Activated CD8-positive, alpha-beta memory T cell treated with anti-CD3 and anti-CD28 coated beads, Interleukin-2, amount 50 U/mL, for 24 hours (primary cell): ENCODE measurements at regions not wholly inside any gene's neighbourhood (a gene's known extent, or its start where the extent isn't known, plus 50 kb on each side); places are given as distances from the start of the nearest gene placed in this dataset.

Experiments
- DNase-seq: peaks from one replicate; pipeline ENCODE4 v3.0.0-alpha.2; 2020; ENCODE audit errors: extremely low read depth

- no peak for DNase-seq
Observed at GRCh38 chr10:78934994-78935602, 133.7 kb upstream of the ZMIZ1 start.

GRCh38 chr10:78935697-78936407 lies 132.9 kb upstream of the ZMIZ1 start:
- no peak for DNase-seq

GRCh38 chr10:78936412-78937342 lies 132.1 kb upstream of the ZMIZ1 start:
- DNase-seq, result no peak

- DNase-seq, result no peak
Observed at GRCh38 chr10:78937393-78937792, 131.4 kb upstream of the ZMIZ1 start.

GRCh38 chr10:78937800-78938694 lies 130.7 kb upstream of the ZMIZ1 start:
- no peak for DNase-seq

- DNase-seq, result no peak
Observed at GRCh38 chr10:78938695-78939672, 129.8 kb upstream of the ZMIZ1 start.

GRCh38 chr10:78942091-78942501 lies 126.7 kb upstream of the ZMIZ1 start:
- no peak for DNase-seq

- DNase-seq, result no peak
Observed at GRCh38 chr10:78944723-78945312, 123.9 kb upstream of the ZMIZ1 start.

GRCh38 chr10:78945838-78946237 lies 122.9 kb upstream of the ZMIZ1 start:
- no peak for DNase-seq

GRCh38 chr10:78947226-78947625 lies 121.5 kb upstream of the ZMIZ1 start:
- DNase-seq, result no peak

- DNase-seq, result no peak
Observed at GRCh38 chr10:78947733-78948132, 121.0 kb upstream of the ZMIZ1 start.

- DNase-seq, result no peak
Observed at GRCh38 chr10:78948621-78949030, 120.1 kb upstream of the ZMIZ1 start.

GRCh38 chr10:78950656-78951587 lies 117.8 kb upstream of the ZMIZ1 start:
- no peak for DNase-seq

- no peak for DNase-seq
Observed at GRCh38 chr10:78952030-78952429, 116.7 kb upstream of the ZMIZ1 start.

GRCh38 chr10:78952686-78953085 lies 116.1 kb upstream of the ZMIZ1 start:
- no peak for DNase-seq

GRCh38 chr10:78953113-78953798 lies 115.5 kb upstream of the ZMIZ1 start:
- no peak for DNase-seq

- no peak for DNase-seq
Observed at GRCh38 chr10:78953799-78954297, 114.9 kb upstream of the ZMIZ1 start.

GRCh38 chr10:78954689-78955088 lies 114.1 kb upstream of the ZMIZ1 start:
- no peak for DNase-seq
